IMR-90 (cell line): ENCODE measurements at regions not wholly inside any gene's neighbourhood (a gene's known extent, or its start where the extent isn't known, plus 50 kb on each side); places are given as distances from the start of the nearest gene placed in this dataset.

Experiments used
- ATAC-seq: fragments of 200-7000 bp; cut with Tn5 transposase; 2 replicates; pipeline ENCODE4 v1.9.1; 2020; ENCODE audit warnings: low read depth, mild to moderate bottlenecking, moderate library complexity
- BruUV-seq: library from RNA; stranded (reverse); fragments of 400-500 nt; replicated peaks from 2 replicates; lab custom pipeline; 2021; lab: Mats Ljungman, UMichigan
- CTCF ChIA-PET: fragments of 300-600 bp; formaldehyde crosslinking; extraction: SDS; loops from one replicate; lab custom pipeline; 2021; ENCODE audit warnings: antibody characterized with exemption; lab: Yijun Ruan, JAX
- POLR2A ChIA-PET: fragments of 300-600 bp; sonication (Branson Sonifier 250); formaldehyde crosslinking; loops from one replicate; lab custom pipeline; 2022; ENCODE audit warnings: antibody characterized with exemption; ENCODE audit not compliant: unreplicated experiment; lab: Charles Lee
- DNase-seq: peaks from one replicate; pipeline ENCODE4 v3.0.0; 2013
- H2AFZ ChIP-seq: replicated peaks from 2 replicates; pipeline ENCODE3; 2013; ENCODE audit warnings: low read length, mild to moderate bottlenecking; ENCODE audit not compliant: poor library complexity
- H2AK5ac ChIP-seq: 2 replicates; pipeline ENCODE4 v1.6.1; 2013; ENCODE audit warnings: low read depth, low read length, inconsistent platforms
- H2AK9ac ChIP-seq: replicated peaks from 2 replicates; pipeline ENCODE3; 2013; ENCODE audit warnings: mild to moderate bottlenecking, low read depth, low read length, moderate library complexity; ENCODE audit not compliant: poor library complexity
- H2BK120ac ChIP-seq: 2 replicates; pipeline ENCODE4 v1.6.1; 2013; ENCODE audit warnings: low read depth, low read length, inconsistent platforms
- H2BK15ac ChIP-seq: 3 replicates; pipeline ENCODE4 v1.6.1; 2013; ENCODE audit warnings: low read depth, low read length, inconsistent platforms
- H2BK20ac ChIP-seq: 2 replicates; pipeline ENCODE4 v1.6.1; 2013; ENCODE audit warnings: low read depth, mild to moderate bottlenecking, inconsistent platforms, low read length, moderate library complexity
- H2BK5ac ChIP-seq: 2 replicates; pipeline ENCODE4 v1.6.1; 2013; ENCODE audit warnings: mild to moderate bottlenecking, low read depth, low read length, inconsistent platforms; ENCODE audit not compliant: poor library complexity, severe bottlenecking
- H3K14ac ChIP-seq: replicated peaks from 2 replicates; pipeline ENCODE4 v1.6.1; 2013; ENCODE audit warnings: low read depth, low read length, inconsistent platforms
- H3K18ac ChIP-seq: 2 replicates; pipeline ENCODE4 v1.6.1; 2013; ENCODE audit warnings: low read depth, low read length, control low read depth
- H3K23ac ChIP-seq: 2 replicates; pipeline ENCODE4 v1.6.1; 2013; ENCODE audit warnings: low read depth, low read length, inconsistent platforms
- H3K27ac ChIP-seq: 2 replicates; pipeline ENCODE4 v1.5.1; 2013; ENCODE audit warnings: mild to moderate bottlenecking, control low read depth, low read length; ENCODE audit not compliant: insufficient read depth
- H3K27me3 ChIP-seq: 2 replicates; pipeline ENCODE4 v1.6.1; 2013; ENCODE audit warnings: low read length; ENCODE audit not compliant: control insufficient read depth, insufficient read depth
- H3K36me3 ChIP-seq: 2 replicates; pipeline ENCODE4 v1.6.1; 2013; ENCODE audit warnings: low read length, mixed read lengths; ENCODE audit not compliant: control insufficient read depth, insufficient read depth
- H3K4ac ChIP-seq: 2 replicates; pipeline ENCODE4 v1.6.1; 2013; ENCODE audit warnings: low read depth, low read length, inconsistent platforms
- H3K4me1 ChIP-seq: 2 replicates; pipeline ENCODE4 v1.6.1; 2013; ENCODE audit warnings: low read length, mixed read lengths; ENCODE audit not compliant: control insufficient read depth, insufficient read depth
- H3K4me2 ChIP-seq: 2 replicates; pipeline ENCODE4 v1.6.1; 2013; ENCODE audit warnings: low read depth, mild to moderate bottlenecking, control low read depth, low read length, moderate library complexity
- H3K4me3 ChIP-seq: 2 replicates; pipeline ENCODE4 v1.5.1; 2013; ENCODE audit warnings: low read depth, mild to moderate bottlenecking, control low read depth, low read length, moderate library complexity; ENCODE audit not compliant: insufficient read depth
- H3K56ac ChIP-seq: 2 replicates; pipeline ENCODE4 v1.6.1; 2013; ENCODE audit warnings: low read length, inconsistent platforms; ENCODE audit not compliant: insufficient read depth; ENCODE audit errors: extremely low read depth
- H3K79me1 ChIP-seq, 2 experiments: 2 replicates each; pipeline ENCODE4 v1.6.1; 2013; ENCODE audit warnings: low read length in 2 of 2, inconsistent platforms in 1 of 2, low read depth in 1 of 2
- H3K9ac ChIP-seq: 2 replicates; pipeline ENCODE4 v1.6.1; 2013; ENCODE audit warnings: low read depth, low read length, control low read depth
- H3K9me1 ChIP-seq: 2 replicates; pipeline ENCODE4 v1.6.1; 2013; ENCODE audit warnings: low read length, inconsistent platforms; ENCODE audit not compliant: insufficient read depth
- H3K9me3 ChIP-seq: 2 replicates; pipeline ENCODE4 v1.6.1; 2013; ENCODE audit warnings: low read length; ENCODE audit not compliant: control insufficient read depth, insufficient read depth
- H4K20me1 ChIP-seq: 2 replicates; pipeline ENCODE4 v1.6.1; 2013; ENCODE audit warnings: low read length, inconsistent platforms; ENCODE audit not compliant: insufficient read depth
- H4K5ac ChIP-seq: 2 replicates; pipeline ENCODE4 v1.6.1; 2013; ENCODE audit warnings: mild to moderate bottlenecking, low read depth, low read length, control low read depth
- H4K8ac ChIP-seq, 2 experiments: 2 replicates each; pipeline ENCODE4 v1.6.1; 2013; ENCODE audit warnings: low read depth in 2 of 2, low read length in 2 of 2, control low read depth in 1 of 2, inconsistent platforms in 1 of 2
- H4K91ac ChIP-seq: 2 replicates; pipeline ENCODE4 v1.6.1; 2013; ENCODE audit warnings: low read depth, low read length, inconsistent platforms; ENCODE audit not compliant: insufficient read depth
- BHLHE40 ChIP-seq: fragments of 150-350 bp; IDR thresholded peaks from 2 replicates; pipeline ENCODE4 v1.6.1; 2016; ENCODE audit warnings: mild to moderate bottlenecking, low read depth, low read length
- CHD1 ChIP-seq: IDR thresholded peaks from 2 replicates; pipeline ENCODE4 v1.6.1; 2012; ENCODE audit warnings: low read depth, low read length, improper control_type of control experiment
- ELK1 ChIP-seq: fragments of 150-350 bp; IDR thresholded peaks from 2 replicates; pipeline ENCODE4 v1.6.1; 2016; ENCODE audit warnings: low read depth, mild to moderate bottlenecking, low read length, moderate library complexity, borderline replicate concordance
- MAFK ChIP-seq: IDR thresholded peaks from 2 replicates; pipeline ENCODE4 v1.6.1; 2012; ENCODE audit warnings: low read depth, low read length, improper control_type of control experiment
- MAZ ChIP-seq: IDR thresholded peaks from 2 replicates; pipeline ENCODE4 v1.6.1; 2012; ENCODE audit warnings: low read depth, mild to moderate bottlenecking, low read length, improper control_type of control experiment, moderate library complexity, borderline replicate concordance
- MXI1 ChIP-seq: IDR thresholded peaks from 2 replicates; pipeline ENCODE4 v1.6.1; 2012; ENCODE audit warnings: low read depth, mild to moderate bottlenecking, low read length, moderate library complexity, borderline replicate concordance
- NFE2L2 ChIP-seq: fragments of 150-350 bp; IDR thresholded peaks from 2 replicates; pipeline ENCODE4 v1.6.1; 2016; ENCODE audit warnings: low read depth, mild to moderate bottlenecking, low read length
- POLR2A ChIP-seq: IDR thresholded peaks from 2 replicates; pipeline ENCODE4 v1.6.1; 2012; ENCODE audit warnings: mild to moderate bottlenecking, low read depth, low read length
- RFX5 ChIP-seq: IDR thresholded peaks from 2 replicates; pipeline ENCODE4 v1.8.0; 2012; ENCODE audit warnings: low read depth, mild to moderate bottlenecking, low read length, moderate library complexity
- WGBS, 2 experiments: methylation state at CpG; one replicate each; pipeline versions ENCODE4 v1.1.5 to v1.1.7; 2013; ENCODE audit warnings: missing lambda C conversion rate in 2 of 2; ENCODE audit not compliant: insufficient read length in 1 of 2; ENCODE audit errors: extremely low coverage in 2 of 2; 5-methylcytosine and 5-hydroxymethylcytosine counted together
- dilution Hi-C: fragments of 300-500 bp; cut with HindIII; formaldehyde crosslinking; loops from one replicate; pipeline ENCODE4 v1.14.3; 2018; ENCODE audit warnings: low sequenced_read_pairs; ENCODE audit not compliant: unreplicated experiment
- in situ Hi-C: fragments of 300-500 bp; cut with MboI; formaldehyde crosslinking; loops from 3 replicates; pipeline ENCODE4 v1.14.3; 2019; ENCODE audit warnings: low sequenced_read_pairs, inconsistent platforms, mixed read lengths
- intact Hi-C: fragments of 100-400 bp; cut with micrococcal nuclease; formaldehyde crosslinking; loops from 2 replicates; pipeline ENCODE4 v1.10.0; 2022

- Histone ChIP-seq H4K5ac (no peak overlapping the region), H3K36me3 (no peaks in the 10 kb centered on the region), H2BK15ac (no peak overlapping the region), H2AFZ (no peak overlapping the region), H3K4me1 (no peaks in the 10 kb centered on the region), H3K79me1 (no peaks in the 10 kb centered on the region), H3K9me1 (no peaks in the 10 kb centered on the region), H3K56ac (no peak overlapping the region), H3K14ac (no peak overlapping the region), H3K4me3 (no peak overlapping the region), H2BK5ac (no peak overlapping the region), H2BK120ac (no peak overlapping the region), H3K9me3 (no peaks in the 10 kb centered on the region; the same call in 1 of the 2 replicates), H2AK9ac (no peak overlapping the region), H2BK20ac (no peak overlapping the region), H3K23ac (no peak overlapping the region), H3K27me3 (no peaks in the 10 kb centered on the region), H3K27ac (no peak overlapping the region), H3K18ac (no peak overlapping the region), H2AK5ac (no peak overlapping the region), H3K4ac (no peak overlapping the region), H3K9ac (no peak overlapping the region), H4K8ac (no peak overlapping the region), H4K91ac (no peak overlapping the region), H3K4me2 (no peak overlapping the region), H4K20me1 (no peaks in the 10 kb centered on the region)
- intact Hi-C loops: no loop called here
- WGBS, 2 experiments: 0% methylated on average over 1 of the region's 2 CpGs; no CpG with 5 or more reads in 1 of the 2 experiments
- no TSS peak for BruUV-seq
- CTCF ChIA-PET: no interaction called here
- TF ChIP-seq NFE2L2 (no peak), MAZ (no peak), MXI1 (no peak), MAFK (no peak), POLR2A (no peak), BHLHE40 (no peak), RFX5 (no peak), CHD1 (no peak), ELK1 (no peak)
- in situ Hi-C loops: no loop called here
- dilution Hi-C loops: no loop called here
- DNase-seq: no peak
- POLR2A ChIA-PET: no interaction called here
- no peak for ATAC-seq
Observed at GRCh38 chr2:122251566-122251965, 496.1 kb downstream of the TSN start.
